ENCODE measurements at regions not wholly inside any gene's neighbourhood (a gene's known extent, or its start where the extent isn't known, plus 50 kb on each side); places are given as distances from the start of the nearest gene placed in this dataset.

DNA sequence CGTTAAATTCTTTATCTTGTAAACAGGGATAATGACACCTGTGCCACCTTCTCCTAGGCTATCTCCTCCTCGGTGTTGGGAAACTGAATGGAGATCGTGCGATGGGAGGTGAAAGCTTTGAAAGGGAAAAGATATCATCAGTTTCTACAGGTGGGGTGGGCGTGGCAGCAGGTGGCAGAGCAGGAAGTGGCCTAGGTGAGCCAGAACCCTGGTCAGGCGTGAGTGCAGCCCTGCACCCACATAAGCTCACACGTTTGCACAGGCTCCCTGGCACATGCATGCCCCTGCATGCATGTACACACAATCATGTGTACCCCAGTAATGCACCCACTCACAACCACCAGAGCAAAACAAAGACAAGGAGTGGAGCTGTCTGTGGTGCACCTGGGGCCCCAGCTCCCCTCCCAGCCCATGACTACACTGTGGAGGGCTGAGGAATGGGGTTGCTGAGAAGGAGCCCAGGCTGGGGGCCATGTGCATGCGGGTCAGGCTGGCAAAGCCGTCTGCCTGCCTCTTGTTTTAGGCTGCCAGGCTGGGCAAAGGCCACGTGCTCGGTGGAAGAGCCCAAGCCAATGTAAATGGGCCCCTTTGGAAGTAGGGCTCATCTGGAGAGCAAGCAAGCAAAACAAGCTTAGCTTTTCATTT lies 61.5 kb downstream of the TFAP2C start:
- TF ChIP-seq, protein P1, sequence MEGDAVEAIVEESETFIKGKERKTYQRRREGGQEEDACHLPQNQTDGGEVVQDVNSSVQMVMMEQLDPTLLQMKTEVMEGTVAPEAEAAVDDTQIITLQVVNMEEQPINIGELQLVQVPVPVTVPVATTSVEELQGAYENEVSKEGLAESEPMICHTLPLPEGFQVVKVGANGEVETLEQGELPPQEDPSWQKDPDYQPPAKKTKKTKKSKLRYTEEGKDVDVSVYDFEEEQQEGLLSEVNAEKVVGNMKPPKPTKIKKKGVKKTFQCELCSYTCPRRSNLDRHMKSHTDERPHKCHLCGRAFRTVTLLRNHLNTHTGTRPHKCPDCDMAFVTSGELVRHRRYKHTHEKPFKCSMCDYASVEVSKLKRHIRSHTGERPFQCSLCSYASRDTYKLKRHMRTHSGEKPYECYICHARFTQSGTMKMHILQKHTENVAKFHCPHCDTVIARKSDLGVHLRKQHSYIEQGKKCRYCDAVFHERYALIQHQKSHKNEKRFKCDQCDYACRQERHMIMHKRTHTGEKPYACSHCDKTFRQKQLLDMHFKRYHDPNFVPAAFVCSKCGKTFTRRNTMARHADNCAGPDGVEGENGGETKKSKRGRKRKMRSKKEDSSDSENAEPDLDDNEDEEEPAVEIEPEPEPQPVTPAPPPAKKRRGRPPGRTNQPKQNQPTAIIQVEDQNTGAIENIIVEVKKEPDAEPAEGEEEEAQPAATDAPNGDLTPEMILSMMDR (conservative IDR thresholded peaks at IDR 0.05; ENCODE audit: low read length): no peak
- TF ChIP-seq EZH2phosphoT487 (IDR thresholded peaks at IDR 0.05; ENCODE audit: borderline replicate concordance, low read depth, low read length): no peak

Data from OCI-LY7 (cell line).